Calu3 (cell line): ENCODE measurements at regions not wholly inside any gene's neighbourhood (a gene's known extent, or its start where the extent isn't known, plus 50 kb on each side); places are given as distances from the start of the nearest gene placed in this dataset.

Experiments used
- BruUV-seq: library from RNA; stranded (reverse); fragments of 400-500 nt; replicated peaks from 2 replicates; lab custom pipeline; 2021; lab: Mats Ljungman, UMichigan
- CTCF ChIA-PET: fragments of 300-600 bp; sonication (Branson Sonifier 250); formaldehyde crosslinking; loops from one replicate; lab custom pipeline; 2022; ENCODE audit warnings: antibody characterized with exemption; lab: Charles Lee
- DNase-seq: peaks from one replicate; pipeline ENCODE4 v3.0.0; 2022
- H3K27ac Mint-ChIP-seq: one replicate; pipeline ENCODE4 v1.8.0; 2022; ENCODE audit warnings: mixed read lengths; ENCODE audit not compliant: unreplicated experiment
- H3K27me3 Mint-ChIP-seq: one replicate; pipeline ENCODE4 v1.8.0; 2022; ENCODE audit warnings: mixed read lengths; ENCODE audit not compliant: unreplicated experiment
- H3K36me3 Mint-ChIP-seq: one replicate; pipeline ENCODE4 v1.8.0; 2022; ENCODE audit warnings: mild to moderate bottlenecking, moderate library complexity, mixed read lengths; ENCODE audit not compliant: insufficient read depth, unreplicated experiment
- H3K4me1 Mint-ChIP-seq: one replicate; pipeline ENCODE4 v1.8.0; 2022; ENCODE audit warnings: mild to moderate bottlenecking, low read depth, mixed read lengths; ENCODE audit not compliant: unreplicated experiment
- H3K4me3 Mint-ChIP-seq: one replicate; pipeline ENCODE4 v1.8.0; 2022; ENCODE audit warnings: mild to moderate bottlenecking, low read depth, moderate library complexity, mixed read lengths; ENCODE audit not compliant: unreplicated experiment
- H3K9me3 Mint-ChIP-seq: one replicate; pipeline ENCODE4 v1.8.0; 2022; ENCODE audit warnings: low read depth, mixed read lengths; ENCODE audit not compliant: unreplicated experiment
- intact Hi-C: fragments of 100-400 bp; cut with micrococcal nuclease; formaldehyde crosslinking; loops from one replicate; pipeline ENCODE4 v1.10.0; 2022; ENCODE audit not compliant: unreplicated experiment
- TF ChIP-seq, protein P1 (sequence below): fragments of 200-600 bp; IDR thresholded peaks from one replicate; pipeline ENCODE4 v1.8.0; 2022; ENCODE audit warnings: antibody characterized with exemption; ENCODE audit not compliant: unreplicated experiment

- TF ChIP-seq, protein P1, sequence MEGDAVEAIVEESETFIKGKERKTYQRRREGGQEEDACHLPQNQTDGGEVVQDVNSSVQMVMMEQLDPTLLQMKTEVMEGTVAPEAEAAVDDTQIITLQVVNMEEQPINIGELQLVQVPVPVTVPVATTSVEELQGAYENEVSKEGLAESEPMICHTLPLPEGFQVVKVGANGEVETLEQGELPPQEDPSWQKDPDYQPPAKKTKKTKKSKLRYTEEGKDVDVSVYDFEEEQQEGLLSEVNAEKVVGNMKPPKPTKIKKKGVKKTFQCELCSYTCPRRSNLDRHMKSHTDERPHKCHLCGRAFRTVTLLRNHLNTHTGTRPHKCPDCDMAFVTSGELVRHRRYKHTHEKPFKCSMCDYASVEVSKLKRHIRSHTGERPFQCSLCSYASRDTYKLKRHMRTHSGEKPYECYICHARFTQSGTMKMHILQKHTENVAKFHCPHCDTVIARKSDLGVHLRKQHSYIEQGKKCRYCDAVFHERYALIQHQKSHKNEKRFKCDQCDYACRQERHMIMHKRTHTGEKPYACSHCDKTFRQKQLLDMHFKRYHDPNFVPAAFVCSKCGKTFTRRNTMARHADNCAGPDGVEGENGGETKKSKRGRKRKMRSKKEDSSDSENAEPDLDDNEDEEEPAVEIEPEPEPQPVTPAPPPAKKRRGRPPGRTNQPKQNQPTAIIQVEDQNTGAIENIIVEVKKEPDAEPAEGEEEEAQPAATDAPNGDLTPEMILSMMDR, result no peak
- H3K9me3 Mint-ChIP-seq, result no peaks in the 10 kb centered on the region
- BruUV-seq, result no TSS peak
- H3K27ac Mint-ChIP-seq, result no peak overlapping the region
- intact Hi-C loops, result no loop called here
- H3K4me3 Mint-ChIP-seq, result no peak overlapping the region
- H3K4me1 Mint-ChIP-seq, result no peaks in the 10 kb centered on the region
- CTCF ChIA-PET, result no interaction called here
- no peak for DNase-seq
- no peaks in the 10 kb centered on the region for H3K36me3 Mint-ChIP-seq
- no peaks in the 10 kb centered on the region for H3K27me3 Mint-ChIP-seq
These were observed 396.3 kb upstream of the TENM3 start for GRCh38 chr4:181846934-181847333.

DNA sequence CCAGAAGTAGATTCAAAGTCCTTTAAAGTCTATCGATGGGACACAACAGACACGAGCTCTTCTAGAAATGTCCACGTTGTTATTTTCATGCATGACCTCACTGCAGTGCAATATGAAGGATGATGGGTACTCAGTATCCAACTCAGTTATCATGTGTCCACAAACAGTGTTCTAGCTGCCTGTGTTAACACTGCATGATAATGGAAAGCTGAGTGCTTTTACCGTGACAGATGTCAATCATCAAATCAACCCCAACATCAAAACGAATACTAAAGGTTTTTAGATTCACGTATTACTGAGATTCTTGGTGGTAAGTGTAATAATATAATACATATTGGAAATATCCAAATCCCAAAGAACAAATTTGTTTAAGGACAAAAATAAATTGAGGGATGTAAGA is 394.8 kb upstream of the TENM3 start:
- Mint-ChIP-seq H3K27me3 (no peaks in the 10 kb centered on the region), H3K4me1 (no peaks in the 10 kb centered on the region), H3K9me3 (no peaks in the 10 kb centered on the region), H3K4me3 (no peak overlapping the region), H3K36me3 (no peaks in the 10 kb centered on the region), H3K27ac (no peak overlapping the region)
- intact Hi-C loops, result no loop called here
- TF ChIP-seq, protein P1, result no peak
- DNase-seq, result no peak
- BruUV-seq, result no TSS peak
- CTCF ChIA-PET, result no interaction called here

DNA sequence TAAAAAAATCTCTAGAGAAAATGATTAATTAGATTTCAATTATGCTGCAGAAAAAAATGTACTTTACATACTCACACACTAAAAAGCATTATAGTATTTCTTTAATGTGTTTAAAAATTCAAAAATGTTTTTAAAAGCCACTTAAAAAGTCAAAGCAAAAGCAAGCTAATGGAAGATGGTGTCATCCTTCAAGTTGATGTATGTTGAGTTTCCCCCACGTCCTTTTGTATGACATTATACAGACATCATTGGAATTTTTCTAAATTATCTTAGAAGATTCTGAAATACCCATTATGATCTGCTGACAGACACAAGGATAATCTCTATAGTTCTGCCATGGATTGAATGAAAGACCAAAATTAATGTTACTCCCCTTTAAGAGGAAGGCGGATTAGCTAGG is 393.7 kb upstream of the TENM3 start:
- CTCF ChIA-PET, result no interaction called here
- BruUV-seq, result no TSS peak

DNA sequence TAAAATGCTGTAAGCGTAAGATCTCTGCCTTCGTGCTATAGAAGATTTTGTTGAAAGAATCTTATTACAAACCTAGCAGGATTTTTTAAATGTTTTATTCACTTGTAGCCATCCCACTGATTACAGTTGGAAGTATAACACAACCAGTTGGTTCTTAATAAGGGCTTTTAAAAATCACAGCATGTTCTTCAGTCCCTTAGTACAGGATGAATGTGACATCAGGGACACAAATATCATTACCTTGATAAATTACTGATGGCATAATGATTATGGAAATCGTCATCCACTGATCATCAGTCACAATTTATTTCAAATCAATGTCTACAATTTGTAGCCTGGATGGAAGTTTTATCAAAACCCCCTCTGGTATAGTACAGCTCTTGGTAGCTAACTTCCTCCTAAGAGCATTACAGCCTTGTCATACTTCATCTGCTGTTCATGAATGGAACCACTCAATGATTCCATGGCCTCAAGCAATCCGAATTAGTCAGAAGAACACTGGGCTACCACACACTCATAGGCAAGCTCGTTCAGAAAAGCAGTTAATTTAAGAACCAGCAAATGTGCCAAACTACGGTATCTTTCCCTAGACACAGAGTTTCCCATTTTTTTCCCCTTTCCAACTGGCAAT is 389.2 kb upstream of the TENM3 start:
- TF ChIP-seq, protein P1, result no peak
- Mint-ChIP-seq H3K4me3 (no peak overlapping the region), H3K27ac (no peak overlapping the region), H3K4me1 (no peaks in the 10 kb centered on the region), H3K36me3 (no peaks in the 10 kb centered on the region), H3K27me3 (peaks cover 13% of the 10 kb centered on the region), H3K9me3 (peaks cover 4% of the 10 kb centered on the region)
- no peak for DNase-seq
- CTCF ChIA-PET, result no interaction called here
- intact Hi-C loops, result no loop called here
- no TSS peak for BruUV-seq

More for the DNA sequence above, 393.7 kb upstream of the TENM3 start:
- H3K27ac Mint-ChIP-seq, result no peak overlapping the region
- no peaks in the 10 kb centered on the region for H3K4me1 Mint-ChIP-seq
- H3K4me3 Mint-ChIP-seq, result no peak overlapping the region
- no peaks in the 10 kb centered on the region for H3K9me3 Mint-ChIP-seq
- intact Hi-C loops, result no loop called here
- H3K27me3 Mint-ChIP-seq, result no peaks in the 10 kb centered on the region
- no peaks in the 10 kb centered on the region for H3K36me3 Mint-ChIP-seq
- no peak for DNase-seq
- TF ChIP-seq, protein P1, result no peak
